ENCODE measurements at regions not wholly inside any gene's neighbourhood (a gene's known extent, or its start where the extent isn't known, plus 50 kb on each side); places are given as distances from the start of the nearest gene placed in this dataset.

GRCh38 chr15:58282060-58282708 lies 144.0 kb downstream of the AQP9 start (continued):
- TF ChIP-seq FOXK1 (CRISPR knock-in tag; IDR thresholded peaks at IDR 0.05; ENCODE audit: borderline replicate concordance, low read depth) (peak; percentile 47; the same call in 1 of the 2 replicates), ZMYM3 (CRISPR knock-in tag; IDR thresholded peaks at IDR 0.05) (0 out of 2 replicates have a peak, but pooled peaks have one; percentile 12), MED1 (CRISPR knock-in tag; IDR thresholded peaks at IDR 0.05) (0 out of 2 replicates have a peak, but pooled peaks have one; percentile 33), ZNF839 (CRISPR knock-in tag; IDR thresholded peaks at IDR 0.05; ENCODE audit: borderline replicate concordance) (no peak), RFX5 (IDR thresholded peaks at IDR 0.05; ENCODE audit: low read depth, low read length) (no peak), NR2F6 (IDR thresholded peaks at IDR 0.05) (peak; percentile 95), NR2F6 (CRISPR knock-in tag; IDR thresholded peaks at IDR 0.05) (peak; percentile 95), CERS6 (CRISPR knock-in tag; IDR thresholded peaks at IDR 0.05) (no peak), ZGPAT (CRISPR knock-in tag; IDR thresholded peaks at IDR 0.05) (0 out of 2 replicates have a peak, but pooled peaks have one; percentile 34), EP300 (IDR thresholded peaks at IDR 0.05; ENCODE audit: low read depth in 2 of 2, low read length in 2 of 2) (peak in 1 of 2 experiments; percentile 83; a peak in 2 of 4 replicates), EP300 (CRISPR knock-in tag; IDR thresholded peaks at IDR 0.05; ENCODE audit: borderline replicate concordance) (peak; percentile 34; the same call in 1 of the 2 replicates), RARA (CRISPR knock-in tag; IDR thresholded peaks at IDR 0.05) (peak; percentile 88), ZMYM4 (CRISPR knock-in tag; IDR thresholded peaks at IDR 0.05) (peak; percentile 61; the same call in 1 of the 2 replicates), NR2F1 (CRISPR knock-in tag; IDR thresholded peaks at IDR 0.05) (peak; percentile 87 to 94), FOXP1 (IDR thresholded peaks at IDR 0.05) (no peak), FOXP1 (CRISPR knock-in tag; IDR thresholded peaks at IDR 0.05) (peak; percentile 71), ZNF841 (CRISPR knock-in tag; IDR thresholded peaks at IDR 0.05; ENCODE audit: borderline replicate concordance) (no peak), MAX (IDR thresholded peaks at IDR 0.05) (peak; percentile 46), ZNF577 (CRISPR knock-in tag; IDR thresholded peaks at IDR 0.05; ENCODE audit: borderline replicate concordance, low read depth) (no peak), ZSCAN25 (CRISPR knock-in tag; IDR thresholded peaks at IDR 0.05) (peak; percentile 9; the same call in 1 of the 2 replicates), ZFP62 (CRISPR knock-in tag; IDR thresholded peaks at IDR 0.05) (no peak), ZNF281 (CRISPR knock-in tag; IDR thresholded peaks at IDR 0.05; ENCODE audit: borderline replicate concordance) (peak; percentile 90), MATR3 (CRISPR knock-in tag; IDR thresholded peaks at IDR 0.05) (no peak), SMAD3 (CRISPR knock-in tag; IDR thresholded peaks at IDR 0.05) (no peak), SOX13 (IDR thresholded peaks at IDR 0.05) (0 out of 2 replicates have a peak, but pooled peaks have one; percentile 40), SOX13 (CRISPR knock-in tag; conservative IDR thresholded peaks at IDR 0.05 in 1 of 2, IDR thresholded peaks at IDR 0.05 in 1 of 2) (peak in 1 of 2 experiments; percentile 75; a peak in 2 of 4 replicates), ERF (CRISPR knock-in tag; IDR thresholded peaks at IDR 0.05) (0 out of 2 replicates have a peak, but pooled peaks have one; percentile 19), KLF11 (CRISPR knock-in tag; IDR thresholded peaks at IDR 0.05) (no peak)
